ENCODE measurements at regions not wholly inside any gene's neighbourhood (a gene's known extent, or its start where the extent isn't known, plus 50 kb on each side); places are given as distances from the start of the nearest gene placed in this dataset.

GRCh38 chr3:180789774-180790173, 110.5 kb upstream of the CCDC39 start:
- TF ChIP-seq POLR2A (IDR thresholded peaks at IDR 0.05; ENCODE audit: low read depth) (no peak), CTCF (IDR thresholded peaks at IDR 0.05) (no peak), EP300 (IDR thresholded peaks at IDR 0.05) (no peak), POLR2AphosphoS5 (IDR thresholded peaks at IDR 0.05) (no peak)
